Peyer's patch (tissue), 4 donors: ENCODE measurements at regions not wholly inside any gene's neighbourhood (a gene's known extent, or its start where the extent isn't known, plus 50 kb on each side); places are given as distances from the start of the nearest gene placed in this dataset.
"Not testable (repeated sequence)": the region's sequence is repeated elsewhere in the genome, so short reads cannot be mapped to it uniquely, and the experiment has no call there.

Experiments used
- DNase-seq, 3 donors: peaks; one replicate each; pipeline ENCODE4 v3.0.0-alpha.2; 2017 to 2019
- H3K27ac ChIP-seq, 4 donors: fragments of 200-600 bp; sonication (generic); one replicate each; pipeline ENCODE4 v1.5.1; 2016 to 2019
- H3K27me3 ChIP-seq, 2 donors: fragments of 200-600 bp; sonication (generic); one replicate each; pipeline ENCODE4 v1.5.1; 2019
- H3K36me3 ChIP-seq, 3 donors: fragments of 200-600 bp; sonication (generic); one replicate each; pipeline ENCODE4 v1.5.1; 2016 to 2019
- H3K4me1 ChIP-seq, 4 donors: fragments of 200-600 bp; sonication (generic); one replicate each; pipeline ENCODE4 v1.5.1; 2016 to 2019
- H3K4me3 ChIP-seq, 4 donors: fragments of 200-600 bp; sonication (generic); 1 replicate in 3 of 4; 2 replicates in 1 of 4; pipeline ENCODE4 v1.5.1; 2016 to 2019; ENCODE audit warnings: mild to moderate bottlenecking in 1 of 4
- H3K9me3 ChIP-seq, 4 donors: fragments of 200-600 bp; sonication (generic); one replicate each; pipeline ENCODE4 v1.5.1; 2016 to 2019; ENCODE audit warnings: mild to moderate bottlenecking in 1 of 4
- POLR2A ChIP-seq, 2 donors: fragments of 450-650 bp; IDR thresholded peaks; one replicate each; pipeline ENCODE4 v1.5.1; 2017; ENCODE audit warnings: antibody characterized with exemption in 2 of 2, mild to moderate bottlenecking in 2 of 2, moderate library complexity in 2 of 2
- TF ChIP-seq, protein P1 (sequence below), 6 experiments: fragments of 450-650 bp in 4 of 6; fragments of 200-600 bp in 2 of 6; sonication (generic) in 1 of 6; IDR thresholded peaks; one replicate each; pipeline ENCODE4 v1.5.1; 2017 to 2019; ENCODE audit warnings: antibody characterized with exemption in 6 of 6, mild to moderate bottlenecking in 3 of 6, moderate library complexity in 1 of 6

DNA sequence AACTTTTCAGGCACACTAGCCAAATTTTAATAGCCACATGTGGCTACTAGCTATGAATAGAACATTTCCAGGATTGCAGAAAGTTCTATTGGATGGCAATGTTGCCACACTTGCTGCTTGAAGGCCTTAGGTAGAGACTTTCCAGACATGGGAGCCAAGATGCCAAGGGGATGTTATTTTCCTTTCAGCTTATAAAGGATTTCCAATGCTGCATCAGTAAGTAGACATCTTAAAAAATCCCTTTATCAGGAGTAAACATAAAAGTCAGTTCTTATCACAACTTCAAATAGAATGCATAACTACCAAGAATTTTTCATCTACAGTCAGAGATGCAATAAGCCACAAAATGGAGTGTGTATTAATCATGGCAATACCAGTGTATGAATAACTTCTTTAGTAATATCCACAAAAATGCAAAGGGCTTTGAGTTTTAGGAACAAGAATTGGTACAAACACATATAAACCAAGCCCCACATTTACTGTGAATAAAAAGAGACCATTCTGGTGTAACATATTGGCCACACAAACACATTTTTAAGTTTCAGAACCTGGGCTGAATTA, 457.1 kb upstream of the ADAMTS9 start:
- TF ChIP-seq, protein P1, sequence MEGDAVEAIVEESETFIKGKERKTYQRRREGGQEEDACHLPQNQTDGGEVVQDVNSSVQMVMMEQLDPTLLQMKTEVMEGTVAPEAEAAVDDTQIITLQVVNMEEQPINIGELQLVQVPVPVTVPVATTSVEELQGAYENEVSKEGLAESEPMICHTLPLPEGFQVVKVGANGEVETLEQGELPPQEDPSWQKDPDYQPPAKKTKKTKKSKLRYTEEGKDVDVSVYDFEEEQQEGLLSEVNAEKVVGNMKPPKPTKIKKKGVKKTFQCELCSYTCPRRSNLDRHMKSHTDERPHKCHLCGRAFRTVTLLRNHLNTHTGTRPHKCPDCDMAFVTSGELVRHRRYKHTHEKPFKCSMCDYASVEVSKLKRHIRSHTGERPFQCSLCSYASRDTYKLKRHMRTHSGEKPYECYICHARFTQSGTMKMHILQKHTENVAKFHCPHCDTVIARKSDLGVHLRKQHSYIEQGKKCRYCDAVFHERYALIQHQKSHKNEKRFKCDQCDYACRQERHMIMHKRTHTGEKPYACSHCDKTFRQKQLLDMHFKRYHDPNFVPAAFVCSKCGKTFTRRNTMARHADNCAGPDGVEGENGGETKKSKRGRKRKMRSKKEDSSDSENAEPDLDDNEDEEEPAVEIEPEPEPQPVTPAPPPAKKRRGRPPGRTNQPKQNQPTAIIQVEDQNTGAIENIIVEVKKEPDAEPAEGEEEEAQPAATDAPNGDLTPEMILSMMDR (IDR thresholded peaks at IDR 0.05), result no peak
- TF ChIP-seq POLR2A (IDR thresholded peaks at IDR 0.05), result no peak
- DNase-seq, result no peak
- Histone ChIP-seq H3K36me3 (no peaks in the 10 kb centered on the region), H3K27ac (no peak overlapping the region), H3K27me3 (no peaks in the 10 kb centered on the region), H3K4me3 (no peak overlapping the region), H3K4me1 (no peaks in the 10 kb centered on the region), H3K9me3 (no peaks in the 10 kb centered on the region)

DNA sequence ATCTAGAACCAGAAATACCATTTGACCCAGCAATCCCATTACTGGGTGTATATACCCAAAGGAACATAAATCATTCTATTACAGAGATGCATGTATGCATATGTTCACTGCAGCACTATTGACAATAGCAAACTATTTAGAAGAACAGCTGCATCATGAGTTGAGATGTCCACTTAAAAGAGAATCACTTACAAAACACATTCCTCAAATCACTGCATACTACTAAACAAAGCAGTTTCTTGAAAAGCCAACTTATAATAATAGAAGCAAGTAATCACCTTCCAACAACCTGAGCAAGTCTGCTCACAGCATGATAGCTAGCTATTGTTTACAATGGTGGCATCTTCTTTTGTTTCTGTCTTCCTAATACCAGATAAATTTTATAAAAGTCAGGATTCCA, 454.7 kb upstream of the ADAMTS9 start:
- Histone ChIP-seq H3K27me3 (no peaks in the 10 kb centered on the region), H3K9me3 (no peaks in the 10 kb centered on the region), H3K27ac (no peak overlapping the region), H3K4me3 (no peak overlapping the region), H3K4me1 (no peaks in the 10 kb centered on the region), H3K36me3 (no peaks in the 10 kb centered on the region)
- DNase-seq, result no peak
- TF ChIP-seq, protein P1 (IDR thresholded peaks at IDR 0.05), result no peak
- no peak for TF ChIP-seq POLR2A (IDR thresholded peaks at IDR 0.05)

DNA sequence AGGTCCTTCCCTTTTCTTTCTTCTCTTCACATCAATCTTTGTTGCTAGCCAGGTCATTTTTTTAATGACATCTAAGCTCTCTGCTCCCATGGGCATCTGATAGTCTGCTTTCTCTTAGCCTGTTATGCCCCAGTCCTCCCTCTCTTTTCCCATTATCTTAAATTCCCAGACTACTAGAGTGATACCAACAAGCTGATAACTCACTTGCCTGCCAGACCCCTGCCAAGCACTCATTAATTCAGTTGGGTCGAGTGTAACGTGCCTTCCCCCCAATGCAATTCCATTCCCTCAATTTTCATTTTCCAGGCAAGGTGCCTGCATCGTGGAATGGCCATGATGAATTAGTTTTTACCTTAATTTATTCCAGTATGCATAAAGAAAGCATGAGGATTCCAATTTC, 450.8 kb upstream of the ADAMTS9 start:
- no peak for DNase-seq
- H3K4me3 ChIP-seq, result no peak overlapping the region
- H3K4me1 ChIP-seq, result no peaks in the 10 kb centered on the region
- no peaks in the 10 kb centered on the region for H3K36me3 ChIP-seq
- TF ChIP-seq, protein P1 (IDR thresholded peaks at IDR 0.05), result no peak
- no peak for TF ChIP-seq POLR2A (IDR thresholded peaks at IDR 0.05)
- H3K27ac ChIP-seq, result no peak overlapping the region
- H3K9me3 ChIP-seq, result no peaks in the 10 kb centered on the region
- H3K27me3 ChIP-seq, result no peaks in the 10 kb centered on the region

DNA sequence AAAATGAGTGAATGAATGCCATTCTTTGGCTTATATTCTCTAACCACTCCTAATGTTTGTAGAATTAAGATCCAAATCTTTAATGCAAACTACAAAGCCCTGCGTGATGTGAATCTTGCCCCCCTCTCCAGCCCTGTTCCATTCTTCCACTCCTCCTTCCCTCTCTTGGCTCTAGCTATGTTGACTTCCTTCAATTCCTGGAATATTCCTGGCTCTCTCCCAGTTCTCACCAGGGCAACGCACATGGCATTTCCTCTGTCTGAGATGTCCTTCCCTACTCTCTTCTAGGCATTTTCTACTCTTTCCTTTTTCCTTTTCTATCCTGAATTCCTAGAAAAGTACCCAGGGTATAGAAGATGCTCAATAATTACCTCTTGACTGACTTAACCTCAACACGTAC, 446.0 kb upstream of the ADAMTS9 start:
- not testable (repeated sequence) for DNase-seq, H3K27me3 ChIP-seq, H3K27ac ChIP-seq, H3K4me3 ChIP-seq, H3K4me1 ChIP-seq, H3K36me3 ChIP-seq, H3K9me3 ChIP-seq

DNA sequence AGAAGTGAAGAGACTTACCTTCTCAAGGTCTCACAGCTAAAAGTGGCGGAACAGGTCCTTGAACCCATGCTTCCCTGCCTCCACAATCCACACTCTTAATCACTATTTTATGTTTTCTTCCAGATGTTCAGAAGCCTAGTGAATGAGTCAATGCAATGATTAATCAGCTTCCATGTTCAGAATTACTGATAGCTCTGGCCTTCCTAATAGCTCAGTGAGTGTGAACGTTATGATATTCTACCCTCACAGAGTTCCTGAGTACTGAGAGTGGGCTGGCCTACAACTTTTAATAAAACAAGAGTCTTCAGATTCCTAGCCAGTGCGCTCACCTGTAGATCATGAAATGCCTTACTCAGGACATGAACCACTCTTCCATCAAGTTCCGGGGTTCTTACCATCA, 443.0 kb upstream of the ADAMTS9 start:
- H3K27ac ChIP-seq, result no peak overlapping the region

DNA sequence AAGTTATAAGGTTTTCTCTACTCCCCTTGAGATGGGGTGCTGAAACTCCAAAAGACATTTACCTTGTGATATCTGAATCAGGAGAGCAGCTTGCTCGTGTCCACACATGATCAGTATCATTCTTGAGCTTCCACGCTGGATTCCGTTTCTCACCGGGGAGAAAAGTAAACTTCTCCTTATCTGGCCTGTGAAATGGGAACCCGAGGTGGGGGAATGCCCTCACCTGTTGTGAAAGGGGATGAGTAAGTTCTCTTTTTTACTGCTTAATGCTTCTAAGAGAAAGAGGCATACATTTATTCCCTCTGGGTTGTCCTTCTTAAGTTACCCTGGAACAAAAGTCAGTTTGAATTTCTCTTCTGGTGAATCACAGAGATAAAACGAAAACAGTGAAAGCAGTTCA, 440.5 kb upstream of the ADAMTS9 start:
- no peak overlapping the region for H3K27ac ChIP-seq
- DNase-seq, result no peak
- no peaks in the 10 kb centered on the region for H3K4me1 ChIP-seq
- H3K27me3 ChIP-seq, result no peaks in the 10 kb centered on the region
- H3K9me3 ChIP-seq, result no peaks in the 10 kb centered on the region
- no peak overlapping the region for H3K4me3 ChIP-seq
- TF ChIP-seq POLR2A (IDR thresholded peaks at IDR 0.05), result no peak
- TF ChIP-seq, protein P1 (IDR thresholded peaks at IDR 0.05), result no peak
- H3K36me3 ChIP-seq, result no peaks in the 10 kb centered on the region

More for the DNA sequence above, 443.0 kb upstream of the ADAMTS9 start:
- Histone ChIP-seq H3K36me3 (no peaks in the 10 kb centered on the region), H3K4me1 (no peaks in the 10 kb centered on the region), H3K4me3 (no peak overlapping the region), H3K9me3 (no peaks in the 10 kb centered on the region), H3K27me3 (no peaks in the 10 kb centered on the region)
- TF ChIP-seq POLR2A (IDR thresholded peaks at IDR 0.05), result no peak
- TF ChIP-seq, protein P1 (IDR thresholded peaks at IDR 0.05), result no peak
- DNase-seq, result no peak
